CD8-positive, alpha-beta memory T cell (primary cell): ENCODE measurements at regions not wholly inside any gene's neighbourhood (a gene's known extent, or its start where the extent isn't known, plus 50 kb on each side); places are given as distances from the start of the nearest gene placed in this dataset.

Experiments used
- CTCF ChIA-PET: fragments of 350-600 bp; sonication (Branson Sonifier 250); formaldehyde crosslinking; loops from one replicate; lab custom pipeline; 2021; ENCODE audit warnings: antibody characterized with exemption; lab: Charles Lee
- POLR2A ChIA-PET: fragments of 350-600 bp; sonication (Branson Sonifier 250); formaldehyde crosslinking; loops from one replicate; lab custom pipeline; 2021; ENCODE audit warnings: antibody characterized with exemption; lab: Charles Lee
- DNase-seq, 5 donors: peaks; one replicate each; pipeline versions ENCODE4 v3.0.0 to v3.0.0-alpha.2; 2020 to 2022; ENCODE audit warnings: mixed read lengths in 1 of 5
- H3K27ac ChIP-seq: one replicate; pipeline ENCODE4 v1.7.0; 2013; ENCODE audit warnings: low read depth, mild to moderate bottlenecking, low read length, moderate library complexity
- H3K27me3 ChIP-seq: 2 replicates; pipeline ENCODE4 v1.7.0; 2013; ENCODE audit warnings: low read length, mild to moderate bottlenecking; ENCODE audit not compliant: insufficient read depth, poor library complexity, severe bottlenecking
- H3K36me3 ChIP-seq: 2 replicates; pipeline ENCODE4 v1.7.0; 2013; ENCODE audit warnings: mild to moderate bottlenecking, low read length, moderate library complexity; ENCODE audit not compliant: insufficient read depth
- H3K4me1 ChIP-seq: 2 replicates; pipeline ENCODE4 v1.7.0; 2013; ENCODE audit warnings: mild to moderate bottlenecking, low read length, moderate library complexity; ENCODE audit not compliant: insufficient read depth
- H3K4me3 ChIP-seq: 2 replicates; pipeline ENCODE4 v1.7.0; 2013; ENCODE audit warnings: mild to moderate bottlenecking, low read length
- H3K9me3 ChIP-seq: 2 replicates; pipeline ENCODE4 v1.7.0; 2013; ENCODE audit warnings: mild to moderate bottlenecking, low read length
- H3K27ac Mint-ChIP-seq, 8 donors: one replicate each; pipeline ENCODE4 v1.8.0; 2020 to 2021; ENCODE audit warnings: mixed read lengths in 8 of 8, mild to moderate bottlenecking in 6 of 8, inconsistent platforms in 3 of 8, moderate library complexity in 3 of 8
- H3K27me3 Mint-ChIP-seq, 2 donors: one replicate each; pipeline ENCODE4 v1.8.0; 2020 to 2021; ENCODE audit warnings: mixed read lengths in 2 of 2, mild to moderate bottlenecking in 1 of 2, moderate library complexity in 1 of 2
- H3K36me3 Mint-ChIP-seq, 3 donors: one replicate each; pipeline ENCODE4 v1.8.0; 2020 to 2021; ENCODE audit warnings: mixed read lengths in 3 of 3, inconsistent platforms in 1 of 3, mild to moderate bottlenecking in 1 of 3
- H3K4me1 Mint-ChIP-seq, 3 donors: one replicate each; pipeline ENCODE4 v1.8.0; 2020 to 2021; ENCODE audit warnings: mixed read lengths in 3 of 3, inconsistent platforms in 1 of 3, mild to moderate bottlenecking in 1 of 3
- H3K4me3 Mint-ChIP-seq, 7 donors: one replicate each; pipeline ENCODE4 v1.8.0; 2020 to 2021; ENCODE audit warnings: mixed read lengths in 7 of 7, mild to moderate bottlenecking in 6 of 7, moderate library complexity in 4 of 7, inconsistent platforms in 2 of 7
- H3K9me3 Mint-ChIP-seq, 5 donors: one replicate each; pipeline ENCODE4 v1.8.0; 2020 to 2022; ENCODE audit warnings: mixed read lengths in 5 of 5, mild to moderate bottlenecking in 3 of 5, moderate library complexity in 2 of 5, inconsistent platforms in 1 of 5

DNA sequence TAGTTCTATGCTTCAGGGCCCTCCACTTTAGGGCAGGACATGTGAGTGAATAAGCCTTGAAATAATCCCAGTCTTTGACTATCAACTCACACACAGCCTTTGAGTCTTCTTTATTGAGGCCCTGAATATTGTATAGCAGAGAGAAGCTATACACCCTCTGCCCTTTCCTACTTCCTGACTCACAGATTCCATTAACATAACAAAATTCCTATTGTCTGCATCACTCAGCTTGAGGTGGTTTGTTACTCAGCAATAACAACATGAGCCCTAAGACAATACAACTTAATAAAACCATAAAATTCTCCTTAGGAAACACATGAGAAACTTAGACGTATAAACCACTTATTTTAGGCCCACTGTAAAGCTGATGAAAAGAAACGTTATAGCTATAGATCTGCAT is 680.3 kb upstream of the DIAPH2 start:
- DNase-seq = no peak
- H3K9me3 Mint-ChIP-seq = peaks cover 0 to 1% (median 0%) of the 10 kb centered on the region in 5 donors
- H3K27me3 Mint-ChIP-seq = no peaks in the 10 kb centered on the region
- ChIA-PET POLR2A (no interaction called here), CTCF (no interaction called here)
- Histone ChIP-seq H3K9me3 (no peaks in the 10 kb centered on the region), H3K27me3 (no peaks in the 10 kb centered on the region), H3K4me1 (no peaks in the 10 kb centered on the region), H3K4me3 (no peak overlapping the region), H3K36me3 (no peaks in the 10 kb centered on the region), H3K27ac (no peak overlapping the region)
- no peaks in the 10 kb centered on the region for H3K36me3 Mint-ChIP-seq
- no peak overlapping the region for H3K27ac Mint-ChIP-seq
- no peaks in the 10 kb centered on the region for H3K4me1 Mint-ChIP-seq
- H3K4me3 Mint-ChIP-seq = no peak overlapping the region

DNA sequence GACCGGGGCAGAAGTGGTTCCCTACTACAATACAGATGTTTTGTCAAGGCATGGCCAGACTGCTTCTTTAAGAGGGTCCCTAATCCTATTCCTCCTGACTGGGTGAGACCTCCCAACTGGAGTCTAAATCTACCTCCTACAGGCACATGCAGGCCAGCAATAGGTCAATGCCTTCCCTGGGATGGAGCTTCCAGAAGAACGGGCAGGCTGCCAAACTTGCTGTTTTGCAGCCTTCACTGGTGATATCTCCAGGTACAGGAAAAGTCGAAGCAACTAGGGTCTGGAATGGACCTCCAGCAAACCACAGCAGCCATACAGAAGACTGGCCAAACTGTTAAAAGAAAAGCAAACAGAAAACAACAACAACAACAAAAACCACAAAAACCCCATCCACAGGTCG is 678.4 kb upstream of the DIAPH2 start:
- H3K36me3 Mint-ChIP-seq = no peaks in the 10 kb centered on the region

DNA sequence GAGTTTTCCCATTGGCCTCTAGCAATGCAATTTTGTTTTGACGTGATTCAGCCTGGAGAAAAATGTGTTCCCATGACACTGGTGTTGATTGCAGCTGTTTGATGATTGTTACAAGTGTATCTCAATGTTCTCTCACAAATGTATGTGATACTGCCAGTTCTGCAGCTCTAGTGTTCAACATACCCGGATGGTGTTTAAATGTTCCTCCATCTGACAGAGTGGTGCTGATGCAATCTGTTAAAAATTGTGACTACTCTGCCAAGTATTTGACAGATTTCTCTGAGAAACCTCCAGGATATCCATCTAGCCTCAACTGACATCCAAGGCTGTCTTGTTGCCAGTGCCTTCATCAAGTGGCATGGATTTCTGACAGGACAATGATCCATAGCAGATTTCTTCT is 657.2 kb upstream of the DIAPH2 start:
- Mint-ChIP-seq H3K9me3 (peaks cover 0 to 6% (median 0%) of the 10 kb centered on the region in 5 donors), H3K36me3 (no peaks in the 10 kb centered on the region), H3K27ac (no peak overlapping the region), H3K4me1 (no peaks in the 10 kb centered on the region), H3K4me3 (no peak overlapping the region), H3K27me3 (no peaks in the 10 kb centered on the region)
- Histone ChIP-seq H3K4me3 (no peak overlapping the region), H3K27me3 (no peaks in the 10 kb centered on the region), H3K27ac (no peak overlapping the region), H3K9me3 (no peaks in the 10 kb centered on the region), H3K36me3 (no peaks in the 10 kb centered on the region), H3K4me1 (no peaks in the 10 kb centered on the region)
- ChIA-PET POLR2A (no interaction called here), CTCF (no interaction called here)
- no peak for DNase-seq

More for the DNA sequence above, 678.4 kb upstream of the DIAPH2 start:
- peaks cover 0 to 3% (median 2%) of the 10 kb centered on the region in 5 donors for H3K9me3 Mint-ChIP-seq
- ChIA-PET CTCF (no interaction called here), POLR2A (no interaction called here)
- no peaks in the 10 kb centered on the region for H3K27me3 ChIP-seq
- H3K9me3 ChIP-seq = no peaks in the 10 kb centered on the region
- no peaks in the 10 kb centered on the region for H3K36me3 ChIP-seq
- H3K4me3 Mint-ChIP-seq = no peak overlapping the region
- no peaks in the 10 kb centered on the region for H3K27me3 Mint-ChIP-seq
- no peak overlapping the region for H3K4me3 ChIP-seq
- no peak overlapping the region for H3K27ac Mint-ChIP-seq
- no peak overlapping the region for H3K27ac ChIP-seq
- DNase-seq = no peak
- no peaks in the 10 kb centered on the region for H3K4me1 Mint-ChIP-seq
- H3K4me1 ChIP-seq = no peaks in the 10 kb centered on the region

DNA sequence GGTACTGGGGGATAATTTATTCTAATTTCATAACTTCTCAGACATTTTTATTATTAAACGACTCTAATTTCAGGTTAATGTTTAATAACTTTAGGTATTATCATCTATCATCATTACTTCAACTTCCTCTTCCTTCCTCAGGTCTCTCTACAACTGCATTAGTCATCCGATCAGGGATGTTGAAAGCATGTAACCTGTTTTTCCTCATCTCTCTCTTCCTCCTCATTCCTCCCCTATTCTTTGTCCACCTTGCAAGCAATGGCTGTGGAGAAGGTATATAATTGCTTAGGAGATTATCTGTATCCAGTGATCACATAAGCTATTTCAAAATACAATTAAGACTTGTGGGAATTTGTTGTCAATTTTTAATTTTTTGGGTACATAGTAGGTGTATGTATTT is 632.6 kb upstream of the DIAPH2 start:
- Mint-ChIP-seq H3K4me3 (no peak overlapping the region), H3K27ac (no peak overlapping the region), H3K36me3 (no peaks in the 10 kb centered on the region), H3K27me3 (peaks cover 0 to 3% of the 10 kb centered on the region in 2 donors), H3K4me1 (no peaks in the 10 kb centered on the region), H3K9me3 (peaks cover 0 to 6% (median 0%) of the 10 kb centered on the region in 5 donors)
- Histone ChIP-seq H3K9me3 (no peaks in the 10 kb centered on the region), H3K27me3 (no peaks in the 10 kb centered on the region), H3K36me3 (no peaks in the 10 kb centered on the region), H3K27ac (no peak overlapping the region), H3K4me3 (no peak overlapping the region), H3K4me1 (no peaks in the 10 kb centered on the region)
- DNase-seq = no peak
- ChIA-PET POLR2A (no interaction called here), CTCF (no interaction called here)

DNA sequence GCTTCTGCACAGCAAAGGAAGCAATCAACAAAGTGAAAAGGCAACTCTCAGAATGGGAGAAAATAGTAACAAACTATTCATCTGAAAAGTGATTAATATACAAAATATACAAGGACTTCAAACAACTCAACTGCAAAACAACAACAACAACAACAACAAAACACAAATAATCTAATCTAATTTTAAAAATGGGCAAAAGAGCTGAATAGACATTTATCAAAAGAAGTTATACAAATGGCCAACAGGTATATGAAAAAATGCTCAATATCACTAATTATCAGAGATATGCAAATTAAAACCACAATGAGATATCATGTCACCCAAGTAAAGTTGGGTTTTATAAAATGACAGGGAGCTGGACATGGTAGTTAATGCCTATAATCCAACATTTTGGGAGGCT is 602.8 kb upstream of the DIAPH2 start:
- Histone ChIP-seq H3K9me3 (no peaks in the 10 kb centered on the region), H3K4me1 (no peaks in the 10 kb centered on the region), H3K4me3 (no peak overlapping the region), H3K27me3 (no peaks in the 10 kb centered on the region), H3K36me3 (no peaks in the 10 kb centered on the region), H3K27ac (no peak overlapping the region)
- Mint-ChIP-seq H3K4me3 (no peak overlapping the region), H3K9me3 (peaks cover 0 to 8% (median 3%) of the 10 kb centered on the region in 5 donors), H3K4me1 (no peaks in the 10 kb centered on the region), H3K27ac (no peak overlapping the region), H3K36me3 (no peaks in the 10 kb centered on the region), H3K27me3 (peaks cover 0 to 5% of the 10 kb centered on the region in 2 donors)
- ChIA-PET CTCF (no interaction called here), POLR2A (no interaction called here)
- no peak for DNase-seq

DNA sequence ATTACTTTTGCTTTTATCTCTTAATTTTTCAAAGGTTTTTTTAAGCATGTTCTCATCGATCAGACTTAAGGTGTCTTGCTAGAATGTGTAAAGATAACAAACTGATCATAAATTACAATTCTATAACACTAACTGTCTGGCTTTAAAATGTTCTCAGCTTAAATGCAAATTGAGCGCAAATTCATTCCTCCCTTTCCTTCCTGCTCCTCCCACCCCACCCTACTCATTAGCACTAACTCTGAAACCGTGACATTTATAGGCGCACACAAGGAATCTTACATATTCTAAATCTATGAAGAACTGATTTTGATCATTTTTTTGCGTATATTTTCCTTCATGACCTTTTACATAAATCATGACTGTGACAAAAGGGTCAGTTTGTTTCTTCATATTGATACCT is 590.0 kb upstream of the DIAPH2 start:
- Histone ChIP-seq H3K4me3 (no peak overlapping the region), H3K4me1 (no peaks in the 10 kb centered on the region), H3K27me3 (no peaks in the 10 kb centered on the region), H3K27ac (no peak overlapping the region), H3K9me3 (no peaks in the 10 kb centered on the region), H3K36me3 (no peaks in the 10 kb centered on the region)
- Mint-ChIP-seq H3K36me3 (no peaks in the 10 kb centered on the region), H3K27ac (no peak overlapping the region), H3K4me3 (no peak overlapping the region), H3K9me3 (peaks cover 0 to 7% (median 0%) of the 10 kb centered on the region in 5 donors), H3K27me3 (no peaks in the 10 kb centered on the region), H3K4me1 (no peaks in the 10 kb centered on the region)
- CTCF ChIA-PET = no interaction called here
- POLR2A ChIA-PET = no interaction called here
- DNase-seq = no peak

DNA sequence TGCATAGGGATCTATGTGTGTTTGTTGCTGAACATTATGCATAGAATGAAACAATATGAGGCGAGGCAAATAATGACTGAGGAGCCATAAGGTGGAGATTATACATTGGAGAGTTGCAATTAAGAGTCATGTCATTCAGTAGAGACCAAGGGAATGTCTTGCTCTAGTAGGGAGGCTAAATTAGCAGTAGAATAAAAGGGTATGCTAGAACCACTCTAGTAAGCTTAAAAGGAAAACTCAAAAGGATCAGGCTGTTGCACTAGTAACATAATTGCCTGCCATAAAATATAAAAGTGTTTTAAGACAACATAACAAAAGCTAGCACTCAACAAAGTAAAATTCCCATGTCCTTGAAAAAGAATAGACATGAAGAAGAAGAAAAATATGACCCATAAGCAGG is 586.2 kb upstream of the DIAPH2 start:
- H3K9me3 Mint-ChIP-seq = peaks cover 0 to 4% (median 0%) of the 10 kb centered on the region in 5 donors
- no peak for DNase-seq
- no peaks in the 10 kb centered on the region for H3K36me3 ChIP-seq
- no peaks in the 10 kb centered on the region for H3K27me3 ChIP-seq
- POLR2A ChIA-PET = no interaction called here
- H3K27ac Mint-ChIP-seq = no peak overlapping the region
- no peaks in the 10 kb centered on the region for H3K9me3 ChIP-seq
- H3K27me3 Mint-ChIP-seq = peaks cover 0 to 2% of the 10 kb centered on the region in 2 donors
- H3K4me1 Mint-ChIP-seq = no peaks in the 10 kb centered on the region
- no peaks in the 10 kb centered on the region for H3K4me1 ChIP-seq
- CTCF ChIA-PET = no interaction called here
- no peaks in the 10 kb centered on the region for H3K36me3 Mint-ChIP-seq
- H3K4me3 ChIP-seq = no peak overlapping the region
- no peak overlapping the region for H3K4me3 Mint-ChIP-seq
- H3K27ac ChIP-seq = no peak overlapping the region

DNA sequence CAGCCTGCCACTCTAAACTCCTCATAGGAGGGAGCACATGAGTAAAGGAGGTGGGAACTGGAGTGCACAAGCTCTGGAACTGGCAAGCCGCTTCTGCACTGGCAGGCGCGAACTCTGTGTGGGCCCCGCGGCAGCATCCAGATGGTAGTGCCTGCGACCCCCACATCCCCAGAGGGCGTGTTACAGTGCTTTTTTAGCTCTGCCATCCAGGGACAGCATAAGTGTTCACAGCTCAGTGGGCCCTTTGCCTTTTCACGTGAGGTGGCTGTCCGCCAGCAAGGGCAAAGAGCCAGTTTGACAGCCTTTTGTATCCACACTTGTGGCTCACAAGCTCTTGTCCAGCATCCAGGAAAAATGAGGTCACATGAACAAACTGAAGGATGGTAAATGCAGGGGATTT is 581.6 kb upstream of the DIAPH2 start:
- no peak for DNase-seq
- Histone ChIP-seq H3K4me3 (no peak overlapping the region), H3K36me3 (no peaks in the 10 kb centered on the region), H3K27ac (no peak overlapping the region), H3K9me3 (no peaks in the 10 kb centered on the region), H3K27me3 (no peaks in the 10 kb centered on the region), H3K4me1 (no peaks in the 10 kb centered on the region)
- Mint-ChIP-seq H3K4me3 (no peak overlapping the region), H3K9me3 (peaks cover 0 to 5% (median 2%) of the 10 kb centered on the region in 5 donors), H3K4me1 (no peaks in the 10 kb centered on the region), H3K27ac (no peak overlapping the region), H3K36me3 (no peaks in the 10 kb centered on the region), H3K27me3 (peaks cover 0 to 2% of the 10 kb centered on the region in 2 donors)
- ChIA-PET CTCF (no interaction called here), POLR2A (no interaction called here)

DNA sequence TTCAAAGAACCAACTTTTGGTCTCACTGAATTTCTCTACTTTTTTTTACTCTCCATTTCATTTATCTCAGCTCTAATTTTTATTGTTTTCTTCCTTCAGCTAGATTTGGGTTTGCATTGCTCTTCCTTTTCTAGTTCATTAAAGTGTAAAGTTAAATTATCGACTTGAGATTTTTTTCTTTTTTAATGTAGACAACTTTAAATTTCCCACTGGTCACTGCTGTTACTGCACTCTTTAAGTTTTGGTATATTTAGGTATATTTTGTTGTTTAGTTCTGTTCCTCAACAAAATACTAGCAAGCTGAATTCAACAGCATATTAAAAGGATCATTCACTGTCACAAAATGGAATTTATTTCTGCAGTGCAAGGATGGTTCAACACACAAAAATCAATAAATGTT is 572.0 kb upstream of the DIAPH2 start:
- H3K4me3 ChIP-seq = no peak overlapping the region
- no peaks in the 10 kb centered on the region for H3K36me3 ChIP-seq
- Mint-ChIP-seq H3K4me3 (no peak overlapping the region), H3K27ac (no peak overlapping the region), H3K36me3 (no peaks in the 10 kb centered on the region), H3K9me3 (peaks cover 0 to 6% (median 2%) of the 10 kb centered on the region in 5 donors), H3K4me1 (no peaks in the 10 kb centered on the region), H3K27me3 (peaks cover 0 to 3% of the 10 kb centered on the region in 2 donors)
- CTCF ChIA-PET = no interaction called here
- no peaks in the 10 kb centered on the region for H3K27me3 ChIP-seq
- H3K9me3 ChIP-seq = no peaks in the 10 kb centered on the region
- DNase-seq = no peak
- POLR2A ChIA-PET = no interaction called here
- no peak overlapping the region for H3K27ac ChIP-seq
- no peaks in the 10 kb centered on the region for H3K4me1 ChIP-seq
